ENCODE measurements at regions not wholly inside any gene's neighbourhood (a gene's known extent, or its start where the extent isn't known, plus 50 kb on each side); places are given as distances from the start of the nearest gene placed in this dataset.

DNA sequence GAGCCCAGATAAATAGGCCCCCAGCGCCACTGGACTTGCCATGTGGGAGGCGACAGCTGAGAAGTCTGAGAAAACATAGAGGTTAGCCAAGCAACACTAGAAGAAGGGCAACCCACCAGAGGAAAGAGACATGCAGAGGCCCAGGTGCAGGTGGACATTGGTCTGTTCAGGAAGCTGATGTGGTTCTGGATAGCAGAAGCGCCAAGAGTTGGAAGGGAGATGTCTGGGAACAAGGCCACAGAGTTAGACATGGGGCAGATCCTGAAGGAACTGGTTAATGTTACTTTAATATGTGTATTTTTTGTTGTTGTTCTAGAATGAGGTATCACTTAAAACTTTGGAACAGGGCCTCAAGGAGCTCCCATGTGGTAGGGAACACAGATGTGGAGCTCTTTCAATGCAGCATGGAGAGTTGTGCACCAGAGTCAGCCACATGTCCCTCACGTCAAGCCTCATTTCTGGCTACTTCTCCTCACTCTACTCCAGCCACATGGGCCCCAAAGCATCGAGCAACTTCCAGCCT is 62.2 kb upstream of the PKDCC start:
- TF ChIP-seq SIN3A (IDR thresholded peaks at IDR 0.05; ENCODE audit: borderline replicate concordance, insufficient read depth, low read length) (no peak), POLR2AphosphoS5 (IDR thresholded peaks at IDR 0.05; ENCODE audit: low read depth, low read length) (no peak), TAF1 (IDR thresholded peaks at IDR 0.05; ENCODE audit: borderline replicate concordance, insufficient read depth, low read length) (no peak)
